GM20000 (cell line): ENCODE measurements at regions not wholly inside any gene's neighbourhood (a gene's known extent, or its start where the extent isn't known, plus 50 kb on each side); places are given as distances from the start of the nearest gene placed in this dataset.

Experiments
- DNase-seq: peaks from one replicate; pipeline ENCODE4 v3.0.0; 2012; ENCODE audit warnings: low spot score
- TF ChIP-seq, protein P1 (sequence below): IDR thresholded peaks from 2 replicates; pipeline ENCODE4 v1.5.1; 2012; ENCODE audit warnings: mild to moderate bottlenecking, control low read depth; ENCODE audit errors: extremely low read depth, missing control alignments

GRCh38 chr2:128631698-128632500 lies 313.2 kb upstream of the HS6ST1 start:
- DNase-seq = no peak
- TF ChIP-seq, protein P1, sequence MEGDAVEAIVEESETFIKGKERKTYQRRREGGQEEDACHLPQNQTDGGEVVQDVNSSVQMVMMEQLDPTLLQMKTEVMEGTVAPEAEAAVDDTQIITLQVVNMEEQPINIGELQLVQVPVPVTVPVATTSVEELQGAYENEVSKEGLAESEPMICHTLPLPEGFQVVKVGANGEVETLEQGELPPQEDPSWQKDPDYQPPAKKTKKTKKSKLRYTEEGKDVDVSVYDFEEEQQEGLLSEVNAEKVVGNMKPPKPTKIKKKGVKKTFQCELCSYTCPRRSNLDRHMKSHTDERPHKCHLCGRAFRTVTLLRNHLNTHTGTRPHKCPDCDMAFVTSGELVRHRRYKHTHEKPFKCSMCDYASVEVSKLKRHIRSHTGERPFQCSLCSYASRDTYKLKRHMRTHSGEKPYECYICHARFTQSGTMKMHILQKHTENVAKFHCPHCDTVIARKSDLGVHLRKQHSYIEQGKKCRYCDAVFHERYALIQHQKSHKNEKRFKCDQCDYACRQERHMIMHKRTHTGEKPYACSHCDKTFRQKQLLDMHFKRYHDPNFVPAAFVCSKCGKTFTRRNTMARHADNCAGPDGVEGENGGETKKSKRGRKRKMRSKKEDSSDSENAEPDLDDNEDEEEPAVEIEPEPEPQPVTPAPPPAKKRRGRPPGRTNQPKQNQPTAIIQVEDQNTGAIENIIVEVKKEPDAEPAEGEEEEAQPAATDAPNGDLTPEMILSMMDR = no peak

DNA sequence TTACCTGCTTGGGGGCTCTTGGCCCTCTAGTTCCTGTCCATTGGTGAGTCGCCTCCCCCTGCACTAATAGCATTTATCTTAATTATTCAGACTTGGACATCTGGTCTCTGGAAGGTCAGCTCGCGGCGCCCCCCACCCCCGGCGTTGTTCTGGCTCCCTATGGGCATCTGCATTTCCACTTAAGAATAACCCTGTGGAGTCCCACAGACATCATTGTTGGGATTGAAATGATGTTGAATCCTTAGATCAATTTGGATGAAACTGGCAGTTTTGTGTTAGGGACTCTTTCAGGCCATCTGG lies 313.8 kb upstream of the HS6ST1 start:
- no peak for DNase-seq
- TF ChIP-seq, protein P1 = no peak

DNA sequence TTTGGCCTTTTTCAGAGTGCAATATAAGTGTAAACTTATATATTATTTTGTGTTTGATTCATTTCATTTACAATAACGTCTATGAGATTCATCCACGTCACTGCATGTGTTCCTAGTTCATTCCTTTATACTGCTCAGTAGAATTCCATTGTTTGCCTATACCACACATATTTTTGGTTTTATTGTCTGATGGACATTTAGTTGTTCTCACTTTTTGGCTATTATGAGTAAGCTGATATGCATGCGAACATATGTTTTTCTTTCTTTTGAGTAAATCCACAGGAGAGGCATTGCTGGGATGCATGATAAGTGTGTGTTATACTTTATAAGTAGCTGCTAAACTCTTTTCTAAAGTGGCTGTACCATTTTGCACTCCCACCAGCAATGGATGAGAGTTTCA lies 314.8 kb upstream of the HS6ST1 start:
- TF ChIP-seq, protein P1 = no peak
- DNase-seq = no peak

- TF ChIP-seq, protein P1 = no peak
- DNase-seq = no peak
Observed at GRCh38 chr2:128635361-128635900, 316.8 kb upstream of the HS6ST1 start.

DNA sequence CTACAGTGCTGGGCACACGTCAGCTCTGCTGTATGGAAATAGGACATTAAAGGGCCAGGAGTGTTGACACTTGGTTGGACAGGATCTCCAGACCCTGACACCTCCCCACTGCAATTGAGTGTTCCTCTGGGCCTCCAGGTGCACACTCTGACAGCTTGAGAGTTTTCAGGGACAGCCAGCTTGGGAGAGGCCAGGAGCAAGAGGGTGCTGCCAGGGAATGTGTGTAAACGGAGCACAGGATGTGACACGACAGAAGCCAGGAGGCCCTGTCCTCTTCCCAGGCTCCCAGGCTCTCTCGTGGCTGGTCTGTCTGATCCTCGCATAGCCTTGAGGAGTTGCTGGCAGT lies 318.1 kb upstream of the HS6ST1 start:
- no peak for DNase-seq

GRCh38 chr2:128637481-128638155 lies 318.9 kb upstream of the HS6ST1 start:
- DNase-seq = no peak
- TF ChIP-seq, protein P1 = no peak

More for the DNA sequence above, 318.1 kb upstream of the HS6ST1 start:
- TF ChIP-seq, protein P1 = no peak
